ENCODE measurements at regions not wholly inside any gene's neighbourhood (a gene's known extent, or its start where the extent isn't known, plus 50 kb on each side); places are given as distances from the start of the nearest gene placed in this dataset.

- Histone ChIP-seq H3K27me3 (ENCODE audit: control insufficient read depth in 4 of 4, insufficient read depth in 4 of 4, low read length in 3 of 4) (no peaks in the 10 kb centered on the region), H3K9me3 (ENCODE audit: control insufficient read depth in 4 of 4, low read length in 3 of 4) (peaks cover 0 to 7% (median 5%) of the 10 kb centered on the region in 4 donors), H3K4me1 (ENCODE audit: control insufficient read depth in 4 of 4, insufficient read depth in 4 of 4, low read length in 3 of 4) (no peaks in the 10 kb centered on the region), H3K9ac (ENCODE audit: low read depth in 1 of 2, low read length in 2 of 2) (no peak overlapping the region), H3K4me3 (ENCODE audit: low read depth in 1 of 3, low read length in 3 of 3) (no peak overlapping the region), H3K36me3 (ENCODE audit: control insufficient read depth in 4 of 4, insufficient read depth in 3 of 4, low read depth in 1 of 4, low read length in 3 of 4) (no peaks in the 10 kb centered on the region), H3K27ac (ENCODE audit: low read depth in 1 of 2, low read length in 2 of 2) (no peak overlapping the region)
- 92% methylated on average over 5 of the region's 5 CpGs for WGBS
- peak; percentile 14 for DNase-seq (ENCODE audit: low spot score)
- TF ChIP-seq RAD21 (IDR thresholded peaks at IDR 0.05) (no peak), ZBTB33 (IDR thresholded peaks at IDR 0.05) (no peak), MAX (IDR thresholded peaks at IDR 0.05) (no peak), FOXA2 (IDR thresholded peaks at IDR 0.05) (no peak), FOXA1 (IDR thresholded peaks at IDR 0.05) (no peak), GABPA (IDR thresholded peaks at IDR 0.05 in 1 of 2, conservative IDR thresholded peaks at IDR 0.05 in 1 of 2) (no peak), ATF3 (IDR thresholded peaks at IDR 0.05) (no peak), CTCF (IDR thresholded peaks at IDR 0.05; ENCODE audit: low read depth, low read length, missing input control) (no peak), SP1 (IDR thresholded peaks at IDR 0.05) (no peak)
Measured at GRCh38 chr11:120035756-120036155, 102.2 kb downstream of the TRIM29 start.

GRCh38 chr11:120034881-120035630 is 102.9 kb downstream of the TRIM29 start:
- no peak for TF ChIP-seq FOXA2 (IDR thresholded peaks at IDR 0.05)
- TF ChIP-seq MAX (IDR thresholded peaks at IDR 0.05): no peak
- TF ChIP-seq HNF4A (conservative IDR thresholded peaks at IDR 0.05): no peak
- no peak for TF ChIP-seq YY1 (IDR thresholded peaks at IDR 0.05)
- TF ChIP-seq HNF4G (IDR thresholded peaks at IDR 0.05): no peak
- Histone ChIP-seq H3K4me3 (ENCODE audit: low read depth in 1 of 3, low read length in 3 of 3) (no peak overlapping the region), H3K9me3 (ENCODE audit: control insufficient read depth in 4 of 4, low read length in 3 of 4) (peaks cover 0 to 7% (median 5%) of the 10 kb centered on the region in 4 donors), H3K36me3 (ENCODE audit: control insufficient read depth in 4 of 4, insufficient read depth in 3 of 4, low read depth in 1 of 4, low read length in 3 of 4) (no peaks in the 10 kb centered on the region), H3K4me1 (ENCODE audit: control insufficient read depth in 4 of 4, insufficient read depth in 4 of 4, low read length in 3 of 4) (no peaks in the 10 kb centered on the region), H3K9ac (ENCODE audit: low read depth in 1 of 2, low read length in 2 of 2) (no peak overlapping the region), H3K27me3 (ENCODE audit: control insufficient read depth in 4 of 4, insufficient read depth in 4 of 4, low read length in 3 of 4) (no peaks in the 10 kb centered on the region), H3K27ac (ENCODE audit: low read depth in 1 of 2, low read length in 2 of 2) (no peak overlapping the region)
- WGBS: 84% methylated on average over 9 of the region's 9 CpGs
- DNase-seq (ENCODE audit: low spot score): peak; percentile 23

Data from liver (tissue), 8 donors.